ENCODE measurements at regions not wholly inside any gene's neighbourhood (a gene's known extent, or its start where the extent isn't known, plus 50 kb on each side); places are given as distances from the start of the nearest gene placed in this dataset.

GRCh38 chr9:130768891-130769403 is 66.1 kb upstream of the ABL1 start:
- TF ChIP-seq CTCF (conservative IDR thresholded peaks at IDR 0.05; ENCODE audit: low read depth, low read length) (no peak), EZH2 (IDR thresholded peaks at IDR 0.05; ENCODE audit: low read length, unreplicated experiment) (no peak), EZH2phosphoT487 (IDR thresholded peaks at IDR 0.05; ENCODE audit: borderline replicate concordance, low read length) (no peak)

All from PC-3 (cell line).